Neural cell (in vitro differentiated cells): ENCODE measurements at regions not wholly inside any gene's neighbourhood (a gene's known extent, or its start where the extent isn't known, plus 50 kb on each side); places are given as distances from the start of the nearest gene placed in this dataset.

Source experiments
- H2AFZ ChIP-seq: fragments of 200-600, 300-800 bp; sonication (generic), shearing (Covaris generic); 2 replicates; pipeline ENCODE4 v1.6.0; 2014; ENCODE audit warnings: low read depth, mild to moderate bottlenecking, antibody characterized with exemption, low read length, moderate library complexity
- H3F3A ChIP-seq: fragments of 200-600 bp; shearing (Covaris generic); 2 replicates; pipeline ENCODE4 v1.6.1; 2016; ENCODE audit warnings: mild to moderate bottlenecking, moderate library complexity, mixed read lengths, antibody characterized with exemption, low read length; ENCODE audit not compliant: insufficient read depth, poor library complexity, severe bottlenecking
- H3K27ac ChIP-seq: fragments of 200-600, 300-800 bp; sonication (generic), shearing (Covaris generic); 2 replicates; pipeline ENCODE4 v1.5.1; 2014; ENCODE audit warnings: mild to moderate bottlenecking, low read length, moderate library complexity
- H3K27me3 ChIP-seq: fragments of 300-800, 200-600 bp; sonication (generic), shearing (Covaris generic); 2 replicates; pipeline ENCODE4 v1.6.0; 2014; ENCODE audit warnings: mild to moderate bottlenecking, low read depth, low read length, moderate library complexity; ENCODE audit not compliant: insufficient read depth
- H3K36me3 ChIP-seq: fragments of 300-800, 200-600 bp; sonication (generic), shearing (Covaris generic); 2 replicates; pipeline ENCODE4 v1.5.1; 2014; ENCODE audit warnings: mild to moderate bottlenecking, antibody characterized with exemption, low read length, moderate library complexity; ENCODE audit not compliant: insufficient read depth
- H3K4me2 ChIP-seq: fragments of 300-800, 200-600 bp; sonication (generic), shearing (Covaris generic); 2 replicates; pipeline ENCODE4 v1.6.0; 2014; ENCODE audit warnings: mild to moderate bottlenecking, low read length
- H3K4me3 ChIP-seq: fragments of 300-800, 200-600 bp; sonication (generic), shearing (Covaris generic); 2 replicates; pipeline ENCODE4 v1.5.1; 2014; ENCODE audit warnings: mild to moderate bottlenecking, low read length, moderate library complexity
- H3K79me2 ChIP-seq: fragments of 200-600 bp; shearing (Covaris generic); replicated peaks from 2 replicates; pipeline ENCODE4 v1.6.0; 2014; ENCODE audit warnings: mild to moderate bottlenecking, low read length, moderate library complexity; ENCODE audit not compliant: insufficient read depth
- H3K9ac ChIP-seq: fragments of 300-800, 200-600 bp; sonication (generic), shearing (Covaris generic); 2 replicates; pipeline ENCODE4 v1.6.1; 2016; ENCODE audit warnings: mild to moderate bottlenecking, low read length, mixed read lengths
- H3K9me2 ChIP-seq: fragments of 200-600 bp; shearing (Covaris generic); 2 replicates; pipeline ENCODE4 v1.6.1; 2016; ENCODE audit warnings: mild to moderate bottlenecking, low read length, mixed read lengths; ENCODE audit not compliant: insufficient read depth
- H3K9me3 ChIP-seq: fragments of 200-600, 300-800 bp; sonication (generic), shearing (Covaris generic); 2 replicates; pipeline ENCODE4 v1.6.1; 2016; ENCODE audit warnings: mild to moderate bottlenecking, mixed run types, low read length, moderate library complexity, mixed read lengths
- H4K20me1 ChIP-seq: fragments of 200-600 bp; shearing (Covaris generic); 2 replicates; pipeline ENCODE4 v1.6.1; 2016; ENCODE audit warnings: mild to moderate bottlenecking, mixed run types; ENCODE audit not compliant: insufficient read depth
- MXI1 ChIP-seq: fragments of 450-650 bp; conservative IDR thresholded peaks from 2 replicates; pipeline ENCODE4 v1.6.1; 2014; ENCODE audit warnings: antibody characterized with exemption, mild to moderate bottlenecking; ENCODE audit not compliant: poor library complexity, severe bottlenecking
- POLR2AphosphoS5 ChIP-seq: IDR thresholded peaks from 2 replicates; pipeline ENCODE4 v1.6.1; 2012
- TAF1 ChIP-seq: IDR thresholded peaks from 2 replicates; pipeline ENCODE4 v1.6.1; 2012; ENCODE audit warnings: low read depth

GRCh38 chr5:123244458-123244857 lies 155.4 kb downstream of the PRDM6 start:
- Histone ChIP-seq H3K79me2 (no peaks in the 10 kb centered on the region), H2AFZ (no peak overlapping the region)
- TF ChIP-seq POLR2AphosphoS5 (no peak), MXI1 (no peak), TAF1 (no peak)

More at GRCh38 chr5:123244458-123244857, 155.4 kb downstream of the PRDM6 start:
- Histone ChIP-seq H3K9ac (no peak overlapping the region), H3K27ac (no peak overlapping the region), H3K27me3 (no peaks in the 10 kb centered on the region), H3K4me2 (no peak overlapping the region), H4K20me1 (no peaks in the 10 kb centered on the region), H3K9me2 (no peaks in the 10 kb centered on the region), H3K4me3 (no peak overlapping the region), H3F3A (no peaks in the 10 kb centered on the region), H3K9me3 (no peaks in the 10 kb centered on the region), H3K36me3 (no peaks in the 10 kb centered on the region)
